ENCODE measurements at regions not wholly inside any gene's neighbourhood (a gene's known extent, or its start where the extent isn't known, plus 50 kb on each side); places are given as distances from the start of the nearest gene placed in this dataset.

DNA sequence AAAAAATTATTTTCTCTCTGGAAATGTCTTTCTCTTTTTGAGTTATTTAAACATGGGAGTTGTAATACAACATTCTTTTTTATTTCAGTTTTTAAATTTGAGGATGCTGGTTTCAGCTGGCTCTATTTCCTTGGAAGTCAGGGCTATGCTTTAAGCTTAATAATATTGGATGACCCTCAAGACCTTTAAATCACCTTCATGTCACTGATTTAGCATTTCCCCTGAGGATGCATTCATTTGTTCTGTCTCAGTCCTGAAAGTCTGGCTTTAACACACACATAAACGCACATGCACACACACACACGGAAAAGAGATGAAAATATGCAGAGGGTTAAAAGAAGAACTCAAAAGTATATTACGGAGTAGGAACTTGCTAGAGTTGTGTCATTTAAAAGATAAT is 260.5 kb downstream of the PTBP2 start:
- Histone ChIP-seq H3K9me3 (no peaks in the 10 kb centered on the region), H3K36me3 (no peaks in the 10 kb centered on the region), H3K4me1 (no peaks in the 10 kb centered on the region), H3K27ac (no peak overlapping the region), H3K4me3 (no peak overlapping the region), H3K27me3 (no peaks in the 10 kb centered on the region)
- intact Hi-C loops (cut with DNase I) = no loop called here
- ATAC-seq = no peak
- TF ChIP-seq, protein P1, sequence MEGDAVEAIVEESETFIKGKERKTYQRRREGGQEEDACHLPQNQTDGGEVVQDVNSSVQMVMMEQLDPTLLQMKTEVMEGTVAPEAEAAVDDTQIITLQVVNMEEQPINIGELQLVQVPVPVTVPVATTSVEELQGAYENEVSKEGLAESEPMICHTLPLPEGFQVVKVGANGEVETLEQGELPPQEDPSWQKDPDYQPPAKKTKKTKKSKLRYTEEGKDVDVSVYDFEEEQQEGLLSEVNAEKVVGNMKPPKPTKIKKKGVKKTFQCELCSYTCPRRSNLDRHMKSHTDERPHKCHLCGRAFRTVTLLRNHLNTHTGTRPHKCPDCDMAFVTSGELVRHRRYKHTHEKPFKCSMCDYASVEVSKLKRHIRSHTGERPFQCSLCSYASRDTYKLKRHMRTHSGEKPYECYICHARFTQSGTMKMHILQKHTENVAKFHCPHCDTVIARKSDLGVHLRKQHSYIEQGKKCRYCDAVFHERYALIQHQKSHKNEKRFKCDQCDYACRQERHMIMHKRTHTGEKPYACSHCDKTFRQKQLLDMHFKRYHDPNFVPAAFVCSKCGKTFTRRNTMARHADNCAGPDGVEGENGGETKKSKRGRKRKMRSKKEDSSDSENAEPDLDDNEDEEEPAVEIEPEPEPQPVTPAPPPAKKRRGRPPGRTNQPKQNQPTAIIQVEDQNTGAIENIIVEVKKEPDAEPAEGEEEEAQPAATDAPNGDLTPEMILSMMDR (IDR thresholded peaks at IDR 0.05) = no peak
- DNase-seq = no peak

DNA sequence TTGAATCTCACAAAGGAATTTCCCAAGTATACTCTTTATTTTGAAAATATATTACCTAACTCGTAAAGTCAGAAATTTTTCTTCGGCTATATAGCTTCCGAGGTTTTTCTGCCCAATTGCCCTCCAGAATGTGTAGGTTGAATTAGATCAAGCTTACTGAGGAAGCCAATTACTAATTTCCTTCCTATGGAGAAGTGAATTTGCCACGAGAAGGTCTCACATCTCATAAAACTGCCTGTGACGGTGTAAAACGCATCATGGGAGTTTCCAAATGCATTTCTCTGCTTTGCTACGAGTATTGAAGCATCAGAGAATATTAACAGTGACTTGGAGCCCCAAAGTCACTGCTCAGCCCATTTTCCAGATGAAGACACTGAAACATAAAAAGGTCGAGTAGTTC is 262.3 kb downstream of the PTBP2 start:
- Histone ChIP-seq H3K27me3 (no peaks in the 10 kb centered on the region), H3K36me3 (no peaks in the 10 kb centered on the region), H3K4me3 (no peak overlapping the region), H3K27ac (no peak overlapping the region), H3K4me1 (no peaks in the 10 kb centered on the region), H3K9me3 (no peaks in the 10 kb centered on the region)
- TF ChIP-seq, protein P1 (IDR thresholded peaks at IDR 0.05) = no peak
- DNase-seq = no peak
- ATAC-seq = no peak
- intact Hi-C loops (cut with DNase I) = no loop called here

DNA sequence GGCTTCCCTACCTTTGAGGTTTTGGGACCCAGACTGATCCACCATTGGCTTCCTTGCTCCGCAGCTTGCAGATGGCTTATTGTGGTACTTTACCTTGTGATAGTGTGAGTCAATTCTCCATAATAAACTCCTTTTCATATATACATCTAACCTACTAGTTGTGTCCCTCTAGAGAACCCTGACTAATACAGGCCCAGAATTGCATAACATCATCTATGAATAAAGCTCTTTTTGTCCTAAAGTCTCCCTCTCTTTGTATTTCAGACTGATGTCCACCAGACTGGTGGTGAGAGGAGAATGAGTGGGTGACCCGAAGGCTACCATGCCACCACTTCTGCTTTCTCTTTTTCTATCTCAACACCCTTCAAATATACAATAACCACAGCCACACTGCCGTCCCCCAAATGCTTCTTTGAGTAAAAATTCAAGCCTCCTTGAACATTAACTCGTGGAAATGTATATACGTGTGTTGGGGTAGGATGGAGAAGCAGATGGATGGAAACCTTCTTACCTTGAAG is 265.7 kb downstream of the PTBP2 start:
- Histone ChIP-seq H3K4me3 (no peak overlapping the region), H3K27ac (no peak overlapping the region), H3K4me1 (no peaks in the 10 kb centered on the region), H3K9me3 (no peaks in the 10 kb centered on the region), H3K27me3 (no peaks in the 10 kb centered on the region), H3K36me3 (no peaks in the 10 kb centered on the region)
- ATAC-seq (no peak), DNase-seq (no peak)
- TF ChIP-seq, protein P1 (IDR thresholded peaks at IDR 0.05) = no peak
- intact Hi-C loops (cut with DNase I) = no loop called here

DNA sequence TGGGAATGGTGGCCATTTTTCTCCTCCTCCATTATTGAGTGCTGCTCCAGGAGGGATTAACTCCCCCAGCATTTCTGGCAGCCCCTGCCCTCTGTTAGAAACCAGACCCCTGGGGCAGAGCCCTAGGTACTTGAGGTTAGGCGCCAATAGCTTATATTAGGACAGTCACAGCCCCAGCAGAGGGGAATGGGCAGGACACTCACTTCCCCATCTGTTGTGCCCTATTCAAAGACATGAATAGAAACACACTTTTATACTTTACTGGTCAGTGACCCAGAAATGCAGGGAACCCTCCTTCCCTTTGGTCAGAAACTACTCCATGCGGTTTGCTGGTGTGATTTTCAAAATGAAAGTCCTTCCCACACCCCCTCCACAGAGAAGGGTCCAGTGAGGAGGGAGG is 267.7 kb downstream of the PTBP2 start:
- Histone ChIP-seq H3K4me3 (no peak overlapping the region), H3K36me3 (no peaks in the 10 kb centered on the region), H3K9me3 (no peaks in the 10 kb centered on the region), H3K27ac (no peak overlapping the region), H3K27me3 (no peaks in the 10 kb centered on the region), H3K4me1 (no peaks in the 10 kb centered on the region)
- ATAC-seq = no peak
- no peak for DNase-seq
- TF ChIP-seq, protein P1 (IDR thresholded peaks at IDR 0.05) = no peak
- intact Hi-C loops (cut with DNase I) = no loop called here

DNA sequence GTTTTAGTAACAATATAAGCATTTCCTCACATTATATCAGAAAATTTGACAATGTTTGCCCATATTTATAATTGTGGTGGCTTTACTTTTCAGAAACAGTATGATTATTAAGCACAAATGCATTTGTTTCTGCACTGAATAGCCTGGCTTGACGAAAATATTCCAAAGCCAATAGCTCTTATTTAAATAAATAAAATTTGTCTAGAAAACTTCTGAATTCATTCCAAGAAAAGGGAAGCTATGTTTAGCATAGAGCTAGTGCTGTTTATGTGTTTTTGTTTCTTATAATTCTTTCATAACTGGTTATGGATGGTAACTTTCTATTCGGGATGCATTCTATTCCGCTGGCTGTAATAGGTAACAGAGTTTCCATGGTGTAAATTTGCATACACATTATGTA is 268.6 kb downstream of the PTBP2 start:
- TF ChIP-seq, protein P1 (IDR thresholded peaks at IDR 0.05) = no peak

More for the DNA sequence above, 268.6 kb downstream of the PTBP2 start:
- Histone ChIP-seq H3K4me3 (no peak overlapping the region), H3K4me1 (no peaks in the 10 kb centered on the region), H3K27ac (no peak overlapping the region), H3K9me3 (no peaks in the 10 kb centered on the region), H3K36me3 (no peaks in the 10 kb centered on the region), H3K27me3 (no peaks in the 10 kb centered on the region)
- ATAC-seq (no peak), DNase-seq (no peak)
- intact Hi-C loops (cut with DNase I) = no loop called here
